ENCODE measurements at regions not wholly inside any gene's neighbourhood (a gene's known extent, or its start where the extent isn't known, plus 50 kb on each side); places are given as distances from the start of the nearest gene placed in this dataset.
A peak's percentile ranks its signal among the peaks of the same experiment; 100 is the strongest.
"Not testable (repeated sequence)": the region's sequence is repeated elsewhere in the genome, so short reads cannot be mapped to it uniquely, and the experiment has no call there.

GRCh38 chr9:11149065-11149464 is 536.3 kb upstream of the PTPRD start:
- no peak for DNase-seq

DNA sequence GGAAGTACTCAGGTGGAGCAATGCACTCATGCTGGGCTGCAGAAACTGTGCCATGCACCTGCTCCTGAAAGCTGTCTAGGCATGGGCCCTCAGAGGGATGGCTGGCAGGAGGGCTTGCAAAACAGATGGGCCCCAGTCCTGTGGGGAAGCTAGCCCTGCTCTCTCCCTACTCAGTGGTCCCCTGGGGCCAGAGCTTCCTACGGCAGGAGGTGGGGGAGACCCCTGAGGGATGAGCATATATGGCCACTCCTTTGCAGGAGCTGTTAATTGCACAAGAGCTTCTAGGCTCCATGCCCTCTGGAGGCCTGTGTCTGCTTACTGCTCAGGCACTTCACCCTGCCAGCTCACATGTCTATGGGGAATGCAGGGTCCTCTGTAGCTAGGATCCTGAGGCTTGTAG is 545.3 kb upstream of the PTPRD start:
- no peak for DNase-seq

- peak; percentile 4 for DNase-seq
These were observed 545.9 kb upstream of the PTPRD start for GRCh38 chr9:11158676-11159075.

DNA sequence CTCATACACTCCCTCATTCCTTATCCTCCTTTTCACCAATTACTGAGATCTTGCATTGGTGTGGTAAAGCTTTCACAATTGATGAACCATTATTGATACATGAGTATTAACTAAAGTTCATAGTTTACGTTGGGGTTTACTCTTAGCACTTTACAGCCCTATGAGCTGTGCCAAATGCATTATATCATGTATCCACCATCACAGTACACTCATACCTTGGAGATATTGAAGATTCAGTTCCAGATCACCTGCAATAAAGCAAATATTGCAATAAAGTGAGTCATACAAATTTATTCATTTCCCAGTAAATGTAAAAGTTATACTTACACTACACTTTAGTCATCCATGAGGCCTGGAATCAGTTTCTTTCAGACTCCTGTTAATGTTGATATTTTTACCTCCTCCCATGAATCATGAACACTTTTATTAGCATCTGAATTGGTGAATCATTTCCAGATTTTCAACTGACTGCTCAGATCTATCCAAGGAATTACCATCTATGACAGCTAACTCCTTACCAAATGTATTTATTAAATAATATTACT is 546.6 kb upstream of the PTPRD start:
- no peak for DNase-seq

- no peak for DNase-seq
These were observed 551.0 kb upstream of the PTPRD start for GRCh38 chr9:11163843-11164242.

GRCh38 chr9:11182001-11182400 is 569.2 kb upstream of the PTPRD start:
- peak; percentile 6 for DNase-seq

DNA sequence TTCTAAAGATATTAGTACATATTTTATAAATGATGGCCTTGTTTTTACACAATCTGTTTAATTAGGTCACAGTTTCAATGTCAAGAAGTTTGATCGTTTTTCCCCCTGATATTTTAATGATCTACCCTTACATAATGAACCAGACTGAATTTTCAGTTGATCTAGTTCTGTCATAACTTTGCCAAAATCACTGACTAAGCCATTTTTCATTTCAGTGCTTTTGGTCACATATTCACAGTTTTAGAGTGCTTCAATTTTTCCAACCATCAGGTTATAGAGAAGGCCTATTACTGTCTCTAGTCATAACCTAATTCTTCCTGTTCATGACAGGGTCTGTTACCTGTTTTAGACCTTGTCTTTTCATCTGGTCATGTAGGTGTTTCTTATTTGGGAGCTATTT is 577.9 kb upstream of the PTPRD start:
- DNase-seq = no peak

GRCh38 chr9:11192993-11193392 is 580.2 kb upstream of the PTPRD start:
- no peak for DNase-seq

DNA sequence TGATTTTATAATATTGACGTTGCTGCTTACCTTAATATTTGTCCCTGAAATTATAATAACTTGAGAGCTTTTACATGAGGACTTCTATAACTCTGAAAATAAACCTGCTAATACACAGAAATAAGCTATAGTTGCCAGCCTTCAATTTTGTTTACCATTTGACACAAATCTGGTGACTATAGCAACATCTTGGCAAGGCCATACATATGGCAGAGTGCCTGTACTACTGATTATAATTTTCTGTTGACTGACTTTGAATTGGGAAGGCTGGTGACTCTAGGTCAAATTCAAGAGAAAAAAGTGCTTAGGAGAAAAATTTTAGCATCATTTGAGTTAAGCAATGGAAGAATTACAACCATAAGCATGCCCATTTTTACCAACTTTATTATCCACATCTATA is 581.4 kb upstream of the PTPRD start:
- no peak for DNase-seq

- DNase-seq = not testable (repeated sequence)
These were observed 584.1 kb upstream of the PTPRD start for GRCh38 chr9:11196840-11197365.

- no peak for DNase-seq
These were observed 586.5 kb upstream of the PTPRD start for GRCh38 chr9:11199335-11199734.

- no peak for DNase-seq
These were observed 591.7 kb upstream of the PTPRD start for GRCh38 chr9:11204521-11204920.

DNA sequence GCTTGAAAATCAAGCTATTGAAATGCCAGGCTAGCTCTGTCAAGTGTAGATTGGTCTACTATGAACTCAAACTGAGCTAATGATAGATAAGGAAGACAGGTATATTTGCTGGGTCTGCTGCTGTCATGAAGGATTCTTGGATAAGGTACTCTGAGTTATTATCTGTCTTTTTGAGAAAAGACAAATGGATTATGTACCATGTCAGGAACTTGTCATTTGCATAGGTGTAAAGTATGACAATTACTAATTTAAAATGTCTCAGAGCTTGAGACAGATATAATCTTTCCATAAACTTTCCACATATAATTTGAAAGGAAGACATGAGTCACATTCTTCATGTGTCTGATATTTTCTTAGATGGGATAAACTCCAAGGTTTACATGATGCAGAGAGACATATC is 594.1 kb upstream of the PTPRD start:
- DNase-seq = no peak

- no peak for DNase-seq
These were observed 620.9 kb upstream of the PTPRD start for GRCh38 chr9:11233696-11234095.

GRCh38 chr9:11235061-11235460 is 622.3 kb upstream of the PTPRD start:
- DNase-seq = no peak

- DNase-seq = no peak
These were observed 629.0 kb upstream of the PTPRD start for GRCh38 chr9:11241779-11242178.

DNA sequence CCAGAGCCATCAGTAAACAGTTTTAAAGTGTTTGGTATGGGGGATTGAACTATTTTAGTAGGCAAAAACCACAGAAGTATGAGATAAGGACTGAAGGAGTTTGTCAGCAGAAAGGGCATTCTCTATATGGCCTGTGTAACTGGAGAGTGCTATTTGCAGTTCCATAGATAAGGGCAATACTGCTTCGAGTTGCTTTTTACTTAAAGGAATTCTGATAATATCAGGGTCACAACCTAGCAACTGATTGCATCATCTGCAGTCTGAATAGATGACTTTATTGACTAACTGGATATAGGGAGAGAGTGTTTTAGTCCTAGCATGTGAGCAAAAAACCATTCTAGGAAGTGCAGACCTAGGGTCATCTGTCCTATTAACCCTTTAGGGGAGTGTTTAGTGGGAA is 645.2 kb upstream of the PTPRD start:
- no peak for DNase-seq

DNA sequence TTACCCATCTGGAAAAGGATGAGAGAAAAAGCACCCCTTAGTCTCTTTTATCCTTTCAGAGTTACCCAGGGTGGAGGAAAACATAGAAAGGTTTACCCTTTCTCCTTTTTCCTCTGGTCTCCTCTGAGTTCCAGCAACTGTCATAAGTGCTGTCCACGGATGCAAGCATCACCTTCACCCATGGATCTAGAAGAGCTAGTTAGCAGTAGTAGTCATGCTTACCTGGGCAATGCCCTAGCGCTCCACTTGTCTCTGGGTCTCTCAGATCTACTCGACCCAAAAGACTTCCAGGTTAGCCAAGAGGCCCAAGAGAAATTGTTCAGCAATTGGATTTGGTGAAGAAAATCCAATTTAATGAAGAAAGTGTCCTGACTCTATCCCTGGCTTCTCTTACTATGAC is 656.2 kb upstream of the PTPRD start:
- DNase-seq = no peak

- no peak for DNase-seq
These were observed 662.4 kb upstream of the PTPRD start for GRCh38 chr9:11275158-11275695.

DNA sequence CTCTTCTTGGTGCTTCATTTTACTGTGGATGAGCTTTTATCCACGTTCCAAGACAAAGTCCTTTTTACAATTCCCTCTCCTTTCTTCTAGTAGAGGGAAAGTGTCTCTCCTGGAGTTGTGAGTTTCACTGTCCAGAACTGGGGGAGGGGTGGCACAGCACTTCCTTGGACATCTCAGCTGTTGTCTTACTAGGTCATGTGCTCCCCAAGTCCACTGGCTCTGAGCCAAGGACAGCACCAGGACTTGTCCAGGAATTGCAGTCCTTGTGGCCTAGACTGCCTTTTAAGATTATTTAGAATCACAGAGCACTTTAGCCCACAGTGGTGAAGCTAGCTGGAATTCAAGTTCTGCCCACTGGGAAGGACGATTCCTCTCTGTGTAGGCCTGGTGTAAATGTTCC is 700.2 kb upstream of the PTPRD start:
- no peak for DNase-seq

- no peak for DNase-seq
These were observed 706.1 kb upstream of the PTPRD start for GRCh38 chr9:11318946-11319345.

DNA sequence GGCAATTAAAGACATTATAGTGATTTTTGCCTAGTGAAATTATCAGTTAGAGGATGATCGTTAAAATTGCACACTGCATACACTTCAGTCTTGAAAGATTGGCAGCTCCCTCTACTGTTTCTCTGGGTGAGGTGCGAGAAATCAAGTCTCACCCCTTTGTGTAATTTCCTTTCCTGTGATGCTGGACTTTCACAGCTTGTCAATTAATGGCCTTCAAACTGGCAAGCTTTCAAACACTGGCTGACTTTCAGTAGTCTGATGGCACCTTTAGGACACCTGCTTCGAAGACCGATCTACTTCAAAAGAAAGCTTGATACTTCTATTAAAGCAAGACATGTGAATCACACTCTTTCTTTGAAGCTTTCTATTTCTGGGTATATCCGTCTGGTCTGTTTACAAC is 706.7 kb upstream of the PTPRD start:
- peak; percentile 21 for DNase-seq

DNA sequence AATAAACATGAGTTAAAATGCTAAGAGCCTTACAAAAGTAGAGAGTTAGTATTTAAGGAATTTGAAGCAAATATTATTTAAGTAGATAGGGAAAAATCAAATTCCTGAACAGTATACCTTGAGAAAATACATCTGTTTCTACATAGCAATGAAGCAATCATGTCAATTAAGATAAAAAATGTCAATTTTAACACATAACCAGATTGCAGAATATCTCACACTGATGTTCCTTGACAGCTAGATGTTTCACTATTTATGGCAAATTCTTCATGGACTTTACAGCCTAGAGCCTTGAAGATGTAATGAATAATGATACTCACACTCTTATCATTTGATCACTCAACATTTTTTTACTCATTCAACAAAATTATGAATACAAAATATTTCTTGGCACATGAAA is 708.2 kb upstream of the PTPRD start:
- DNase-seq = no peak

GRCh38 chr9:11323457-11323856 is 710.7 kb upstream of the PTPRD start:
- no peak for DNase-seq

DNA sequence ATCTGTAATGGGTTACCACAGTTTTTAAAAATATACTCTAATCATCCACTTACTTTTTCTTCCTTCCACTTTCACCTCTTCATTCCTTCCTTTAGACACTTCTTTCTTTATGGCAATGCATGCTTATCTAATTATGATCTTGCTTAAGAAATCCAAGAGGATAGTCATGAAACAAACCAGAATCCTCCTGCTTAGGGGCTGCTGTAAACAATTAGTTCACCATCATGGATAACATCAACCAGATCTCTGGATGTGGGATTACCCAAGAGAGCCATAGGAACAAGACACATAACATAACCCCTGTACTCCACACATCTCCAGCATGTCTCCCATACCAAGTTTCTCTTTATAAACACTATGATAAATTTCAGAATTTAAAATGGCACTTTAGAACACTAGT is 713.4 kb upstream of the PTPRD start:
- no peak for DNase-seq
